ENCODE measurements at regions not wholly inside any gene's neighbourhood (a gene's known extent, or its start where the extent isn't known, plus 50 kb on each side); places are given as distances from the start of the nearest gene placed in this dataset.

GRCh38 chrX:128862557-128862956 is 660.7 kb downstream of the SMARCA1 start:
- TF ChIP-seq BHLHE40 (IDR thresholded peaks at IDR 0.05; ENCODE audit: borderline replicate concordance) (no peak), ARNT (IDR thresholded peaks at IDR 0.05) (no peak), PKNOX1 (IDR thresholded peaks at IDR 0.05) (no peak), FOXA1 (IDR thresholded peaks at IDR 0.05) (no peak), CTBP1 (IDR thresholded peaks at IDR 0.05; ENCODE audit: borderline replicate concordance) (no peak), SP1 (IDR thresholded peaks at IDR 0.05) (no peak), LEF1 (IDR thresholded peaks at IDR 0.05; ENCODE audit: borderline replicate concordance) (no peak)

DNA sequence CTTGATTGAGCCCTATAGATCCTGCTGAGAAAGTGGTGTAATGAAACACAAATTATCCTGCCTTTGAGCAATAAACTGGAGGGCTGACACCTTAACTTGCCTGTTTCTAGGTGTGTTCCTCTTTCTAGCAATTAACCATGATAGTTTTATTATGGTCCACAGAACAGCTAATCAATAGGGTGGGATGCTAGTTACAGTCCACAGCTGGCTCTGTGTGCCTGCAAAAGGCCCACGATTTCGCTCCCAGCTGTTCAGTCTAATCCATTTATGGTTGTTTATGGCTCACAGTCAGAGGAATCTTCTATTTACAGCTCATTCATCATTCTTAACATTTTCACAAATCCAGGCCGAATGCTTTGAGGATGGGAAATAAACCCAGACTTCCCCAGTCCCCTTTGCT is 674.9 kb downstream of the SMARCA1 start:
- POLR2A ChIA-PET: no interaction called here
- DNase-seq (ENCODE audit: extremely low spot score): no peak
- TF ChIP-seq ELF4 (IDR thresholded peaks at IDR 0.05): no peak
- CTCF ChIA-PET: no interaction called here

More at GRCh38 chrX:128862557-128862956, 660.7 kb downstream of the SMARCA1 start:
- POLR2A ChIA-PET: no interaction called here
- no peak for DNase-seq (ENCODE audit: extremely low spot score)
- CTCF ChIA-PET: no interaction called here

DNA sequence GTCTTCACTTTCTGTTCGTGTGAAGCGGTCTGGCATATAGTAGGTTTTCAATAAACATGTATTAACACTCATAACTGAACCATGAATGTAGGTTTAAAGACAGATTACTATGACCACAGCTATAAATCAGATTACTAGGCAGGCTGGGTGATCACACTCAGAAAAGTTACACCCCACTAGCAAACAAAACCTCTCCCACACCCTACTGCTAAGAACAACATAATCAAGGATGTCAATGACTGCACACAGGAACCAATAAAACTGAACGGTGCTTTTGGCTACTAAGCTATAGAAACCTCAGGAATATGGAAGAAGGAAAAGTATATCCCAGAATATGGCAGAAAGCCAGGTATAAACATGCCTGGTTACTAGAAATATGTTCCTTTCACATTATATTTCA is 676.9 kb downstream of the SMARCA1 start:
- DNase-seq (ENCODE audit: extremely low spot score): no peak
- CTCF ChIA-PET: no interaction called here
- POLR2A ChIA-PET: no interaction called here
- no peak for TF ChIP-seq SUZ12 (IDR thresholded peaks at IDR 0.05)

GRCh38 chrX:128818690-128819089 is 704.6 kb downstream of the SMARCA1 start:
- ChIA-PET POLR2A (no interaction called here), CTCF (no interaction called here)
- no peak for DNase-seq (ENCODE audit: extremely low spot score)
- no peak for TF ChIP-seq NFRKB (IDR thresholded peaks at IDR 0.05)
- TF ChIP-seq FOXK2 (IDR thresholded peaks at IDR 0.05): no peak
- TF ChIP-seq ELF4 (IDR thresholded peaks at IDR 0.05): no peak
- TF ChIP-seq PKNOX1 (IDR thresholded peaks at IDR 0.05): no peak
- TF ChIP-seq SP1 (IDR thresholded peaks at IDR 0.05): no peak
- no peak for TF ChIP-seq FOXM1 (IDR thresholded peaks at IDR 0.05; ENCODE audit: borderline replicate concordance)
- TF ChIP-seq CTBP1 (IDR thresholded peaks at IDR 0.05; ENCODE audit: borderline replicate concordance): no peak
- no peak for TF ChIP-seq SUZ12 (IDR thresholded peaks at IDR 0.05)
- TF ChIP-seq ARNT (IDR thresholded peaks at IDR 0.05): no peak
- TF ChIP-seq L3MBTL2 (conservative IDR thresholded peaks at IDR 0.05): no peak
- TF ChIP-seq TARDBP (IDR thresholded peaks at IDR 0.05): no peak
- TF ChIP-seq HDGF (IDR thresholded peaks at IDR 0.05; ENCODE audit: borderline replicate concordance): no peak
- no peak for TF ChIP-seq ZNF384 (IDR thresholded peaks at IDR 0.05)
- no peak for TF ChIP-seq LEF1 (IDR thresholded peaks at IDR 0.05; ENCODE audit: borderline replicate concordance)
- no peak for TF ChIP-seq FOXA1 (IDR thresholded peaks at IDR 0.05)
- no peak for TF ChIP-seq BHLHE40 (IDR thresholded peaks at IDR 0.05; ENCODE audit: borderline replicate concordance)

GRCh38 chrX:128816919-128817318 is 706.4 kb downstream of the SMARCA1 start:
- CTCF ChIA-PET: interaction anchor here (0.6 to 1.8 kb wide), 4 partner anchors 159 to 1865 kb away, joined by 3 to 10 read pairs (median 3); no protein-coding TSS in a partner anchor
- no peak for TF ChIP-seq LEF1 (IDR thresholded peaks at IDR 0.05; ENCODE audit: borderline replicate concordance)
- no peak for TF ChIP-seq FOXK2 (IDR thresholded peaks at IDR 0.05)
- no peak for TF ChIP-seq PKNOX1 (IDR thresholded peaks at IDR 0.05)
- no peak for TF ChIP-seq TARDBP (IDR thresholded peaks at IDR 0.05)
- no peak for TF ChIP-seq ARNT (IDR thresholded peaks at IDR 0.05)
- no peak for TF ChIP-seq SUZ12 (IDR thresholded peaks at IDR 0.05)
- no peak for TF ChIP-seq ZNF384 (IDR thresholded peaks at IDR 0.05)
- TF ChIP-seq CTBP1 (IDR thresholded peaks at IDR 0.05; ENCODE audit: borderline replicate concordance): no peak
- TF ChIP-seq FOXM1 (IDR thresholded peaks at IDR 0.05; ENCODE audit: borderline replicate concordance): no peak
- no peak for TF ChIP-seq HDGF (IDR thresholded peaks at IDR 0.05; ENCODE audit: borderline replicate concordance)
- TF ChIP-seq ELF4 (IDR thresholded peaks at IDR 0.05): no peak
- no peak for TF ChIP-seq BHLHE40 (IDR thresholded peaks at IDR 0.05; ENCODE audit: borderline replicate concordance)
- no peak for TF ChIP-seq NFRKB (IDR thresholded peaks at IDR 0.05)
- no peak for TF ChIP-seq FOXA1 (IDR thresholded peaks at IDR 0.05)
- TF ChIP-seq L3MBTL2 (conservative IDR thresholded peaks at IDR 0.05): no peak
- TF ChIP-seq SP1 (IDR thresholded peaks at IDR 0.05): no peak
- peak; percentile 32 for DNase-seq (ENCODE audit: extremely low spot score)
- POLR2A ChIA-PET: no interaction called here

DNA sequence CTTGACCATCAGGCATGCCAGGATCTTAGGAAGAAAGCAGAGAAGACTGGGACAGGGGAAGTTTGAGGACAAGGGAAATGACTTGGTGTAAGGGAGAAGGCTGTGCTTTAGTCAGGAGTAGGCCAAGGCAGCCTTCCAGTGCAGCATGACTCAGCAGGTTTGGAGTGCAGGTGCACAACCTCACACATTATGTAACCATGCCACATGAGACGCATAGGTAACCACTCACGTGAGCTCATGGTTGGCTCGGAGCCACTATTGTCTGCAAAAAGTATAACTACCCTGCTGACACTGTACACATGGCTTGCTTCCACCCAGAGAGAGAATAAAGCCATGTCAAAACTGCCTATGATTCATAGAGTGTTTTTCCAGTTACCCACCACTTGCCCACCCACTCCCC is 715.9 kb downstream of the SMARCA1 start:
- CTCF ChIA-PET: no interaction called here
- no peak for DNase-seq (ENCODE audit: extremely low spot score)
- TF ChIP-seq TARDBP (IDR thresholded peaks at IDR 0.05): no peak
- TF ChIP-seq BHLHE40 (IDR thresholded peaks at IDR 0.05; ENCODE audit: borderline replicate concordance): no peak
- no peak for TF ChIP-seq PKNOX1 (IDR thresholded peaks at IDR 0.05)
- TF ChIP-seq LEF1 (IDR thresholded peaks at IDR 0.05; ENCODE audit: borderline replicate concordance): no peak
- no peak for TF ChIP-seq FOXM1 (IDR thresholded peaks at IDR 0.05; ENCODE audit: borderline replicate concordance)
- no peak for TF ChIP-seq ZNF384 (IDR thresholded peaks at IDR 0.05)
- TF ChIP-seq SUZ12 (IDR thresholded peaks at IDR 0.05): no peak
- POLR2A ChIA-PET: no interaction called here

DNA sequence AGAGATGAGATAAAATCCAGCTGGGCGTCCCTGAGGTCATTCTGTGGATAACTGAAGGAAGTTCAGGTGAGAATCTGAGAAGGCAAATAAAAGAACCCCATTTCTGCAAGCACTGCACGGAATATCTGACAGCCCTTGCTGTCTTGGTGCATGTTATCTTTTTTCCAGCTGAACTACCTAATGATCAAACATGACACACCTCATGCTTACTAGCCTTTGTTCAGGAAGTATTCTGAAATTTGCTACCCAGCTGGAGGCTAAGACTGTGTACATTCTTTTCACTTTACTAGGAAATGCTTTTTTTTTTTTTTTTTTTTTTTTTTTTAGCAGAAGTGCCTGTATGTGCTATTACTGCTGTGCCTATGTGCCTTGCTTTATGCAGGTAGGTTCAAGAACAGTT is 718.1 kb downstream of the SMARCA1 start:
- ChIA-PET POLR2A (no interaction called here), CTCF (no interaction called here)
- no peak for TF ChIP-seq SP1 (IDR thresholded peaks at IDR 0.05)
- TF ChIP-seq CTBP1 (IDR thresholded peaks at IDR 0.05; ENCODE audit: borderline replicate concordance): no peak
- no peak for DNase-seq (ENCODE audit: extremely low spot score)

All from HEK293T (cell line).